ENCODE measurements at regions not wholly inside any gene's neighbourhood (a gene's known extent, or its start where the extent isn't known, plus 50 kb on each side); places are given as distances from the start of the nearest gene placed in this dataset.

- TF ChIP-seq CTCF (IDR thresholded peaks at IDR 0.05) (no peak), POLR2A (IDR thresholded peaks at IDR 0.05) (no peak)
Measured at GRCh38 chr12:4045786-4046494, 172.7 kb upstream of the PARP11 start.

All from breast epithelium (tissue), 3 donors.